ENCODE measurements at regions not wholly inside any gene's neighbourhood (a gene's known extent, or its start where the extent isn't known, plus 50 kb on each side); places are given as distances from the start of the nearest gene placed in this dataset.

- H3K27ac ChIP-seq (replicated peaks; ENCODE audit: low read length), result no peak overlapping the region
- H2BK5ac ChIP-seq (ENCODE audit: low read length), result no peak overlapping the region
- WGBS, 2 donors (ENCODE audit: extremely low coverage in 2 of 2, insufficient read length in 2 of 2, insufficient replicate concordance in 1 of 2), result no CpG with 5 or more reads among the region's 15 CpGs
- H3K14ac ChIP-seq (ENCODE audit: low read length), result no peak overlapping the region
- H3K18ac ChIP-seq (ENCODE audit: low read length), result peak overlapping the region; percentile 82
- peak overlapping the region; percentile 77 for H2BK15ac ChIP-seq (ENCODE audit: low read length)
- no peaks in the 10 kb centered on the region for H3K79me1 ChIP-seq (ENCODE audit: low read depth, low read length)
- H4K91ac ChIP-seq (ENCODE audit: low read depth, low read length, poor library complexity), result no peak overlapping the region
- H3K27me3 ChIP-seq (ENCODE audit: control insufficient read depth in 3 of 3, insufficient read depth in 3 of 3, low read depth in 1 of 3, low read length in 3 of 3), result peaks cover 0 to 14% (median 2%) of the 10 kb centered on the region in 3 experiments
- no peak overlapping the region for H2AFZ ChIP-seq (ENCODE audit: low read length)
- H3K23ac ChIP-seq (ENCODE audit: low read depth, low read length, poor library complexity), result no peak overlapping the region
- no peaks in the 10 kb centered on the region for H3K36me3 ChIP-seq (replicated peaks in 1 of 2; ENCODE audit: control insufficient read depth in 2 of 2, insufficient read depth in 2 of 2, low read length in 2 of 2)
- no peak overlapping the region for H3K4me2 ChIP-seq (ENCODE audit: insufficient read depth, low read length, poor library complexity, severe bottlenecking)
- H3K4ac ChIP-seq (ENCODE audit: low read length), result peak overlapping the region; percentile 69
- no peak overlapping the region for H4K8ac ChIP-seq (ENCODE audit: low read depth, low read length)
- H3K4me3 ChIP-seq (ENCODE audit: low read length in 2 of 2), result no peak overlapping the region
- peaks cover 0 to 13% of the 10 kb centered on the region in 2 donors for H3K4me1 ChIP-seq (ENCODE audit: control insufficient read depth in 2 of 2, insufficient read depth in 1 of 2, low read depth in 1 of 2, low read length in 2 of 2)
- no peak overlapping the region for H2BK12ac ChIP-seq (ENCODE audit: low read length)
- no peak overlapping the region for H2BK120ac ChIP-seq (ENCODE audit: low read depth, low read length)
- no peaks in the 10 kb centered on the region for H3K9me3 ChIP-seq (replicated peaks in 1 of 2; ENCODE audit: control insufficient read depth in 2 of 2, insufficient read depth in 1 of 2, low read depth in 1 of 2, low read length in 2 of 2)
- no peak for DNase-seq (ENCODE audit: low spot score)
- no peak overlapping the region for H3K9ac ChIP-seq (ENCODE audit: low read depth, low read length, poor library complexity)
- peak overlapping the region; percentile 56 for H2AK5ac ChIP-seq (ENCODE audit: low read depth, low read length)
Measured at GRCh38 chr22:48427731-48428211, 1399.9 kb downstream of the BRD1 start.

GRCh38 chr22:48426466-48427380 lies 1401.0 kb downstream of the BRD1 start:
- Histone ChIP-seq H3K18ac (ENCODE audit: low read length) (peak overlapping the region; percentile 79), H3K4me3 (ENCODE audit: low read length in 2 of 2) (no peak overlapping the region), H3K4ac (ENCODE audit: low read length) (no peak overlapping the region), H3K23ac (ENCODE audit: low read depth, low read length, poor library complexity) (peak overlapping the region; percentile 30), H2AFZ (ENCODE audit: low read length) (no peak overlapping the region), H3K79me1 (ENCODE audit: low read depth, low read length) (no peaks in the 10 kb centered on the region), H3K36me3 (replicated peaks in 1 of 2; ENCODE audit: control insufficient read depth in 2 of 2, insufficient read depth in 2 of 2, low read length in 2 of 2) (no peaks in the 10 kb centered on the region), H2AK5ac (ENCODE audit: low read depth, low read length) (peak overlapping the region; percentile 24), H4K8ac (ENCODE audit: low read depth, low read length) (no peak overlapping the region), H3K27me3 (ENCODE audit: control insufficient read depth in 3 of 3, insufficient read depth in 3 of 3, low read depth in 1 of 3, low read length in 3 of 3) (peaks cover 0 to 14% (median 2%) of the 10 kb centered on the region in 3 experiments), H2BK12ac (ENCODE audit: low read length) (no peak overlapping the region), H3K4me1 (ENCODE audit: control insufficient read depth in 2 of 2, insufficient read depth in 1 of 2, low read depth in 1 of 2, low read length in 2 of 2) (peaks cover 0 to 13% of the 10 kb centered on the region in 2 donors), H3K14ac (ENCODE audit: low read length) (peak overlapping the region; percentile 49), H3K4me2 (ENCODE audit: insufficient read depth, low read length, poor library complexity, severe bottlenecking) (no peak overlapping the region), H2BK15ac (ENCODE audit: low read length) (no peak overlapping the region), H2BK5ac (ENCODE audit: low read length) (no peak overlapping the region), H4K91ac (ENCODE audit: low read depth, low read length, poor library complexity) (peak overlapping the region; percentile 76), H2BK120ac (ENCODE audit: low read depth, low read length) (no peak overlapping the region), H3K27ac (replicated peaks; ENCODE audit: low read length) (no peak overlapping the region), H3K9ac (ENCODE audit: low read depth, low read length, poor library complexity) (peak overlapping the region; percentile 18), H3K9me3 (replicated peaks in 1 of 2; ENCODE audit: control insufficient read depth in 2 of 2, insufficient read depth in 1 of 2, low read depth in 1 of 2, low read length in 2 of 2) (no peaks in the 10 kb centered on the region)
- DNase-seq (ENCODE audit: low spot score), result no peak
- no CpG with 5 or more reads among the region's 18 CpGs for WGBS, 2 donors (ENCODE audit: extremely low coverage in 2 of 2, insufficient read length in 2 of 2, insufficient replicate concordance in 1 of 2)

- Histone ChIP-seq H3K4me2 (ENCODE audit: insufficient read depth, low read length, poor library complexity, severe bottlenecking) (no peak overlapping the region), H3K9ac (ENCODE audit: low read depth, low read length, poor library complexity) (no peak overlapping the region), H3K36me3 (replicated peaks in 1 of 2; ENCODE audit: control insufficient read depth in 2 of 2, insufficient read depth in 2 of 2, low read length in 2 of 2) (no peaks in the 10 kb centered on the region), H3K27ac (replicated peaks; ENCODE audit: low read length) (no peak overlapping the region), H3K79me1 (ENCODE audit: low read depth, low read length) (no peaks in the 10 kb centered on the region), H3K4me3 (ENCODE audit: low read length in 2 of 2) (no peak overlapping the region), H3K4me1 (ENCODE audit: control insufficient read depth in 2 of 2, insufficient read depth in 1 of 2, low read depth in 1 of 2, low read length in 2 of 2) (peaks cover 0 to 13% of the 10 kb centered on the region in 2 donors), H3K18ac (ENCODE audit: low read length) (no peak overlapping the region), H2AFZ (ENCODE audit: low read length) (no peak overlapping the region), H4K91ac (ENCODE audit: low read depth, low read length, poor library complexity) (no peak overlapping the region), H3K4ac (ENCODE audit: low read length) (no peak overlapping the region), H3K14ac (ENCODE audit: low read length) (peak overlapping the region; percentile 5), H4K8ac (ENCODE audit: low read depth, low read length) (no peak overlapping the region), H2BK15ac (ENCODE audit: low read length) (no peak overlapping the region), H2BK12ac (ENCODE audit: low read length) (no peak overlapping the region), H3K23ac (ENCODE audit: low read depth, low read length, poor library complexity) (no peak overlapping the region), H2AK5ac (ENCODE audit: low read depth, low read length) (no peak overlapping the region), H2BK120ac (ENCODE audit: low read depth, low read length) (no peak overlapping the region), H3K9me3 (replicated peaks in 1 of 2; ENCODE audit: control insufficient read depth in 2 of 2, insufficient read depth in 1 of 2, low read depth in 1 of 2, low read length in 2 of 2) (no peaks in the 10 kb centered on the region), H3K27me3 (ENCODE audit: control insufficient read depth in 3 of 3, insufficient read depth in 3 of 3, low read depth in 1 of 3, low read length in 3 of 3) (peaks cover 0 to 14% (median 2%) of the 10 kb centered on the region in 3 experiments), H2BK5ac (ENCODE audit: low read length) (no peak overlapping the region)
- no peak for DNase-seq (ENCODE audit: low spot score)
- no CpG with 5 or more reads among the region's 12 CpGs for WGBS, 2 donors (ENCODE audit: extremely low coverage in 2 of 2, insufficient read length in 2 of 2, insufficient replicate concordance in 1 of 2)
Measured at GRCh38 chr22:48425641-48426040, 1402.0 kb downstream of the BRD1 start.

GRCh38 chr22:48425091-48425506 lies 1402.6 kb downstream of the BRD1 start:
- Histone ChIP-seq H4K91ac (ENCODE audit: low read depth, low read length, poor library complexity) (no peak overlapping the region), H3K4ac (ENCODE audit: low read length) (no peak overlapping the region), H2BK5ac (ENCODE audit: low read length) (no peak overlapping the region), H3K27ac (replicated peaks; ENCODE audit: low read length) (no peak overlapping the region), H3K18ac (ENCODE audit: low read length) (peak overlapping the region; percentile 29), H3K36me3 (replicated peaks in 1 of 2; ENCODE audit: control insufficient read depth in 2 of 2, insufficient read depth in 2 of 2, low read length in 2 of 2) (no peaks in the 10 kb centered on the region), H3K27me3 (ENCODE audit: control insufficient read depth in 3 of 3, insufficient read depth in 3 of 3, low read depth in 1 of 3, low read length in 3 of 3) (peaks cover 0 to 14% (median 2%) of the 10 kb centered on the region in 3 experiments), H3K14ac (ENCODE audit: low read length) (peak overlapping the region; percentile 5), H3K4me2 (ENCODE audit: insufficient read depth, low read length, poor library complexity, severe bottlenecking) (no peak overlapping the region), H2BK15ac (ENCODE audit: low read length) (no peak overlapping the region), H3K9me3 (replicated peaks in 1 of 2; ENCODE audit: control insufficient read depth in 2 of 2, insufficient read depth in 1 of 2, low read depth in 1 of 2, low read length in 2 of 2) (no peaks in the 10 kb centered on the region), H2AFZ (ENCODE audit: low read length) (no peak overlapping the region), H2AK5ac (ENCODE audit: low read depth, low read length) (peak overlapping the region; percentile 23), H3K4me3 (ENCODE audit: low read length in 2 of 2) (no peak overlapping the region), H2BK120ac (ENCODE audit: low read depth, low read length) (no peak overlapping the region), H3K23ac (ENCODE audit: low read depth, low read length, poor library complexity) (peak overlapping the region; percentile 23), H4K8ac (ENCODE audit: low read depth, low read length) (no peak overlapping the region), H3K4me1 (ENCODE audit: control insufficient read depth in 2 of 2, insufficient read depth in 1 of 2, low read depth in 1 of 2, low read length in 2 of 2) (peaks cover 0 to 13% of the 10 kb centered on the region in 2 donors), H3K79me1 (ENCODE audit: low read depth, low read length) (no peaks in the 10 kb centered on the region), H3K9ac (ENCODE audit: low read depth, low read length, poor library complexity) (no peak overlapping the region), H2BK12ac (ENCODE audit: low read length) (no peak overlapping the region)
- no CpG with 5 or more reads among the region's 15 CpGs for WGBS, 2 donors (ENCODE audit: extremely low coverage in 2 of 2, insufficient read length in 2 of 2, insufficient replicate concordance in 1 of 2)
- no peak for DNase-seq (ENCODE audit: low spot score)
